ENCODE measurements at regions not wholly inside any gene's neighbourhood (a gene's known extent, or its start where the extent isn't known, plus 50 kb on each side); places are given as distances from the start of the nearest gene placed in this dataset.

- Histone ChIP-seq H3K4me1 (ENCODE audit: control insufficient read depth, insufficient read depth, low read length) (no peaks in the 10 kb centered on the region), H3K4me3 (ENCODE audit: low read length in 2 of 2) (no peak overlapping the region), H3K9ac (ENCODE audit: low read length in 2 of 2) (no peak overlapping the region), H3K36me3 (ENCODE audit: control insufficient read depth in 2 of 2, insufficient read depth in 2 of 2, low read length in 2 of 2) (no peaks in the 10 kb centered on the region), H3K27ac (ENCODE audit: low read length) (no peak overlapping the region), H3K9me3 (ENCODE audit: control insufficient read depth in 2 of 2, low read length in 2 of 2) (no peaks in the 10 kb centered on the region), H3K27me3 (ENCODE audit: control insufficient read depth in 1 of 2, insufficient read depth in 2 of 2, low read length in 2 of 2) (peaks cover 0 to 3% of the 10 kb centered on the region in 2 donors)
Observed at GRCh38 chr9:21694424-21694823, 108.0 kb upstream of the MTAP start.

DNA sequence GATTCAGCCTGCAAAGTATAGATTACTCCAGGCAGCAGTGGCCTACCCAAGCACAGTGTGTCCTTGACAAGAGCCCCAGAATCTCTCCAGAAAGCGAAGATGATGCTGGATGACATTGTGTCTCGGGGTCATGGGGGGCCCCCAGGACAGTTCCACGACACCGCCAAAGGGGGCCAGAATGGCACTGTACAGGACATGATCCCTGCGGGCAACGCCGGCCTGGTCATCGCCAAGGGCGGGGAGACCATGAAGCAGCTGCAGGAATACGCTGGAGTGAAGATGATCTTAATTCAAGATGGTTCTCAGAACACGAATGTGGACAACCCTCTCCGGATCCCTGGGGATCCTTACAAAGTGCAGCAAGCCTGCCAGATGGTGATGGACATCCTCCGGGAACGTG is 107.0 kb upstream of the MTAP start:
- Histone ChIP-seq H3K27ac (ENCODE audit: low read length) (no peak overlapping the region), H3K36me3 (ENCODE audit: control insufficient read depth in 2 of 2, insufficient read depth in 2 of 2, low read length in 2 of 2) (no peaks in the 10 kb centered on the region), H3K27me3 (ENCODE audit: control insufficient read depth in 1 of 2, insufficient read depth in 2 of 2, low read length in 2 of 2) (peaks cover 0 to 3% of the 10 kb centered on the region in 2 donors), H3K9me3 (ENCODE audit: control insufficient read depth in 2 of 2, low read length in 2 of 2) (no peaks in the 10 kb centered on the region), H3K4me1 (ENCODE audit: control insufficient read depth, insufficient read depth, low read length) (no peaks in the 10 kb centered on the region), H3K9ac (ENCODE audit: low read length in 2 of 2) (no peak overlapping the region), H3K4me3 (ENCODE audit: low read length in 2 of 2) (no peak overlapping the region)

GRCh38 chr9:21695874-21696341 is 106.5 kb upstream of the MTAP start:
- Histone ChIP-seq H3K4me1 (ENCODE audit: control insufficient read depth, insufficient read depth, low read length) (no peaks in the 10 kb centered on the region), H3K27me3 (ENCODE audit: control insufficient read depth in 1 of 2, insufficient read depth in 2 of 2, low read length in 2 of 2) (peaks cover 0 to 3% of the 10 kb centered on the region in 2 donors), H3K9me3 (ENCODE audit: control insufficient read depth in 2 of 2, low read length in 2 of 2) (no peaks in the 10 kb centered on the region), H3K27ac (ENCODE audit: low read length) (no peak overlapping the region), H3K4me3 (ENCODE audit: low read length in 2 of 2) (no peak overlapping the region), H3K36me3 (ENCODE audit: control insufficient read depth in 2 of 2, insufficient read depth in 2 of 2, low read length in 2 of 2) (no peaks in the 10 kb centered on the region), H3K9ac (ENCODE audit: low read length in 2 of 2) (no peak overlapping the region)

DNA sequence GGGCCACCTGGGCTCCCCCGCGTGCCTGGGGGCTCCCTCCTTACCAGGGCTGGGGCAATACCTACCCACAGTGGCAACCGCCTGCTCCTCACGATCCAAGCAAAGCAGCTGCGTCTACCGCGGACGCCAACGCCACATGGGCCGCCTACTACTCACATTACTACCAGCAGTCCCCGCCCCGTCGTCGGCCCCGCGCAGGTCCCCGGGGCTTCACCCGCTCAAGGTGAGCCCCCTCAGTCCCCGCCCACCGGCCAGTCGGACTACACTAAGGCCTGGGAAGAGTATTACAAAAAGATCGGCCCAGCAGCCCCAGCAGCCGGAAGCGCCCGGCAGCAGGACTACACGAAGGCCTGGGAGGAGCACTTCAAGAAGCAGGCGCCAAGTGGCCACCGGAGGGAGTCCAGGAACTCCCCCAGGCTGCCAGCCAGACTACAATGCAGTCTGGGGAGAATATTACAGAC is 106.0 kb upstream of the MTAP start:
- H3K27ac ChIP-seq (ENCODE audit: low read length), result no peak overlapping the region
- no peaks in the 10 kb centered on the region for H3K36me3 ChIP-seq (ENCODE audit: control insufficient read depth in 2 of 2, insufficient read depth in 2 of 2, low read length in 2 of 2)
- no peak overlapping the region for H3K4me3 ChIP-seq (ENCODE audit: low read length in 2 of 2)
- no peaks in the 10 kb centered on the region for H3K4me1 ChIP-seq (ENCODE audit: control insufficient read depth, insufficient read depth, low read length)
- H3K9me3 ChIP-seq (ENCODE audit: control insufficient read depth in 2 of 2, low read length in 2 of 2), result no peaks in the 10 kb centered on the region
- no peak overlapping the region for H3K9ac ChIP-seq (ENCODE audit: low read length in 2 of 2)
- H3K27me3 ChIP-seq (ENCODE audit: control insufficient read depth in 1 of 2, insufficient read depth in 2 of 2, low read length in 2 of 2), result peaks cover 0 to 3% of the 10 kb centered on the region in 2 donors

DNA sequence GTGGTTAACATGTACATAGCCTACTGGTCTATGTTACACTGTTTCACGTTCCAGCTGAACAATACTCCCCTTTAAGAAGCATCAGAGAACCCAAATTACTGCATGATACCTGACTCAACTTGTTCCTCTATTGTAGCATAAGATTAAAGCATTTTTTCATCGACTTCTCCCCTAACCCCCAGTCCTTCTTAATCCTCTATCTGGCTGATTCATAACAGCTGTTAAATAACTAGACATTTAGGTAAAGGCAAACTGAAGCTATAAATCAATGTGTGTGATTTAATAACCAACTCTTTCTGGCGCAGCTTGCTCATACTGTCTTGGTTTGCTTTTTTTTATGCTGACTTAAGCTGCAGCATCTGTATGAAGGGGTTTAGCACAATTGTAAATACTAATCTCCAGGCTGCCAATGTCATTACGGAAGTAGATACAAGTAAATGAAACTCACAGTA is 94.2 kb upstream of the MTAP start:
- Histone ChIP-seq H3K27me3 (ENCODE audit: control insufficient read depth in 1 of 2, insufficient read depth in 2 of 2, low read length in 2 of 2) (no peaks in the 10 kb centered on the region), H3K4me3 (ENCODE audit: low read length in 2 of 2) (no peak overlapping the region), H3K4me1 (ENCODE audit: control insufficient read depth, insufficient read depth, low read length) (no peaks in the 10 kb centered on the region), H3K36me3 (ENCODE audit: control insufficient read depth in 2 of 2, insufficient read depth in 2 of 2, low read length in 2 of 2) (no peaks in the 10 kb centered on the region), H3K27ac (ENCODE audit: low read length) (no peak overlapping the region), H3K9me3 (ENCODE audit: control insufficient read depth in 2 of 2, low read length in 2 of 2) (no peaks in the 10 kb centered on the region), H3K9ac (ENCODE audit: low read length in 2 of 2) (no peak overlapping the region)

- no peaks in the 10 kb centered on the region for H3K36me3 ChIP-seq (ENCODE audit: control insufficient read depth in 2 of 2, insufficient read depth in 2 of 2, low read length in 2 of 2)
- no peaks in the 10 kb centered on the region for H3K4me1 ChIP-seq (ENCODE audit: control insufficient read depth, insufficient read depth, low read length)
- no peak overlapping the region for H3K4me3 ChIP-seq (ENCODE audit: low read length in 2 of 2)
- H3K27ac ChIP-seq (ENCODE audit: low read length), result no peak overlapping the region
- no peak overlapping the region for H3K9ac ChIP-seq (ENCODE audit: low read length in 2 of 2)
- no peaks in the 10 kb centered on the region for H3K9me3 ChIP-seq (ENCODE audit: control insufficient read depth in 2 of 2, low read length in 2 of 2)
- no peaks in the 10 kb centered on the region for H3K27me3 ChIP-seq (ENCODE audit: control insufficient read depth in 1 of 2, insufficient read depth in 2 of 2, low read length in 2 of 2)
Observed at GRCh38 chr9:21708856-21709255, 93.6 kb upstream of the MTAP start.

GRCh38 chr9:21709464-21710058 is 92.9 kb upstream of the MTAP start:
- H3K27ac ChIP-seq (ENCODE audit: low read length), result no peak overlapping the region
- no peaks in the 10 kb centered on the region for H3K9me3 ChIP-seq (ENCODE audit: control insufficient read depth in 2 of 2, low read length in 2 of 2)
- no peak overlapping the region for H3K4me3 ChIP-seq (ENCODE audit: low read length in 2 of 2)
- no peaks in the 10 kb centered on the region for H3K27me3 ChIP-seq (ENCODE audit: control insufficient read depth in 1 of 2, insufficient read depth in 2 of 2, low read length in 2 of 2)
- H3K9ac ChIP-seq (ENCODE audit: low read length in 2 of 2), result no peak overlapping the region
- H3K36me3 ChIP-seq (ENCODE audit: control insufficient read depth in 2 of 2, insufficient read depth in 2 of 2, low read length in 2 of 2), result no peaks in the 10 kb centered on the region
- H3K4me1 ChIP-seq (ENCODE audit: control insufficient read depth, insufficient read depth, low read length), result no peaks in the 10 kb centered on the region

GRCh38 chr9:21710548-21711191 is 91.8 kb upstream of the MTAP start:
- no peaks in the 10 kb centered on the region for H3K4me1 ChIP-seq (ENCODE audit: control insufficient read depth, insufficient read depth, low read length)

DNA sequence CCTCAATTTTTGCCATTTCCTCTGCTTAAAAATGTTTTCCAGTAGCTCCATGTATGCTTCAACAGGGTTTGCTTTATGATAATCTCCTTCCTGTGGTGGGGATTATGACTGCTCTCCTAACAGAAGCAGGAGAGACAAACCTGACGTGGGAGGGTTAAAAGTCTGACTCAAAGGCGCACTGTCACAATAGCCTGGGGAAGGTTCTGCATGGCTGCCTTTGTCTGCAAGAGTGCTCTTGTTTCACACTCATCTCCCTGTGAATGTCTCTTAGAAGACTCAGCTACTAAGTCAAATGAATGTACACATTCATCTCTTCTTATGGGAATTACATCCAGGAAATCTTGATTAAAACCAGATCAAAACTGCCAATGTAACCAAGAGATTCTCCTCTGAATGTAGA is 90.9 kb upstream of the MTAP start:
- no peak overlapping the region for H3K27ac ChIP-seq (ENCODE audit: low read length)
- no peak overlapping the region for H3K9ac ChIP-seq (ENCODE audit: low read length in 2 of 2)
- H3K9me3 ChIP-seq (ENCODE audit: control insufficient read depth in 2 of 2, low read length in 2 of 2), result no peaks in the 10 kb centered on the region
- no peaks in the 10 kb centered on the region for H3K4me1 ChIP-seq (ENCODE audit: control insufficient read depth, insufficient read depth, low read length)
- no peak overlapping the region for H3K4me3 ChIP-seq (ENCODE audit: low read length in 2 of 2)
- H3K36me3 ChIP-seq (ENCODE audit: control insufficient read depth in 2 of 2, insufficient read depth in 2 of 2, low read length in 2 of 2), result no peaks in the 10 kb centered on the region
- no peaks in the 10 kb centered on the region for H3K27me3 ChIP-seq (ENCODE audit: control insufficient read depth in 1 of 2, insufficient read depth in 2 of 2, low read length in 2 of 2)

More at GRCh38 chr9:21710548-21711191, 91.8 kb upstream of the MTAP start:
- Histone ChIP-seq H3K27me3 (ENCODE audit: control insufficient read depth in 1 of 2, insufficient read depth in 2 of 2, low read length in 2 of 2) (no peaks in the 10 kb centered on the region), H3K4me3 (ENCODE audit: low read length in 2 of 2) (no peak overlapping the region), H3K9me3 (ENCODE audit: control insufficient read depth in 2 of 2, low read length in 2 of 2) (no peaks in the 10 kb centered on the region), H3K36me3 (ENCODE audit: control insufficient read depth in 2 of 2, insufficient read depth in 2 of 2, low read length in 2 of 2) (no peaks in the 10 kb centered on the region), H3K27ac (ENCODE audit: low read length) (no peak overlapping the region), H3K9ac (ENCODE audit: low read length in 2 of 2) (no peak overlapping the region)

GRCh38 chr9:21715408-21715807 is 87.0 kb upstream of the MTAP start:
- Histone ChIP-seq H3K9me3 (ENCODE audit: control insufficient read depth in 2 of 2, low read length in 2 of 2) (no peaks in the 10 kb centered on the region), H3K4me3 (ENCODE audit: low read length in 2 of 2) (no peak overlapping the region), H3K36me3 (ENCODE audit: control insufficient read depth in 2 of 2, insufficient read depth in 2 of 2, low read length in 2 of 2) (no peaks in the 10 kb centered on the region), H3K27ac (ENCODE audit: low read length) (no peak overlapping the region), H3K4me1 (ENCODE audit: control insufficient read depth, insufficient read depth, low read length) (no peaks in the 10 kb centered on the region), H3K27me3 (ENCODE audit: control insufficient read depth in 1 of 2, insufficient read depth in 2 of 2, low read length in 2 of 2) (no peaks in the 10 kb centered on the region), H3K9ac (ENCODE audit: low read length in 2 of 2) (no peak overlapping the region)

DNA sequence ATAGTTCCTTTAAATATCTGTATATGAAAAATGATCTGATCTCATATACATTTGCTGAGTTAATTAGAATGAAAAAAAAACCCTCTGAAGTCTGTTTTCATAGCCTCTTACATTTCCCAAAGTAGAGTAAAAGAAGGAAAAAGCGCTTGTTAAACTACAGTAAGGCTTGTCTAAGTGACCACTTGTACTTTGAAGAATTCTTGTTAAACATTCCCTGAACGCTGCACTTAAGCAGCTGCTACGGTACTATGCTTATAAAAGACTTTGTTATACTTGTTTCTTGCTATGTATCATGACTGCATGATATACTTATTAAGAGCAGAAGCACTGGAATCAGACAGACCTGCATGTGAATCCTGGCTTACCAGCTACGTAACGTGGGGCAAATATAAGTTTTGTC is 81.7 kb upstream of the MTAP start:
- no peaks in the 10 kb centered on the region for H3K36me3 ChIP-seq (ENCODE audit: control insufficient read depth in 2 of 2, insufficient read depth in 2 of 2, low read length in 2 of 2)
- H3K27ac ChIP-seq (ENCODE audit: low read length), result no peak overlapping the region
- no peak overlapping the region for H3K9ac ChIP-seq (ENCODE audit: low read length in 2 of 2)
- H3K9me3 ChIP-seq (ENCODE audit: control insufficient read depth in 2 of 2, low read length in 2 of 2), result no peaks in the 10 kb centered on the region
- H3K4me1 ChIP-seq (ENCODE audit: control insufficient read depth, insufficient read depth, low read length), result no peaks in the 10 kb centered on the region
- H3K27me3 ChIP-seq (ENCODE audit: control insufficient read depth in 1 of 2, insufficient read depth in 2 of 2, low read length in 2 of 2), result no peaks in the 10 kb centered on the region
- no peak overlapping the region for H3K4me3 ChIP-seq (ENCODE audit: low read length in 2 of 2)

Data from stomach smooth muscle (tissue), 2 donors.